Activated CD8-positive, alpha-beta T cell treated with anti-CD3 and anti-CD28 coated beads, Interleukin-2, amount 10 ng/mL, durations not matched to agents 7 days and 5 days (primary cell): ENCODE measurements at regions not wholly inside any gene's neighbourhood (a gene's known extent, or its start where the extent isn't known, plus 50 kb on each side); places are given as distances from the start of the nearest gene placed in this dataset.

Experiments
- ATAC-seq: fragments of 150-1000 bp; cut with Tn5 transposase; one replicate; pipeline ENCODE4 v1.10.0; 2021; ENCODE audit warnings: moderate library complexity
- CTCF ChIA-PET: fragments of 350-600 bp; sonication (Branson Sonifier 250); formaldehyde crosslinking; loops from one replicate; lab custom pipeline; 2021; ENCODE audit warnings: antibody characterized with exemption; lab: Charles Lee
- POLR2A ChIA-PET: fragments of 350-600 bp; sonication (Branson Sonifier 250); formaldehyde crosslinking; loops from one replicate; lab custom pipeline; 2021; ENCODE audit warnings: antibody characterized with exemption; lab: Charles Lee
- DNase-seq: peaks from one replicate; pipeline ENCODE4 v3.0.0-alpha.2; 2020
- H3K27ac Mint-ChIP-seq: one replicate; pipeline ENCODE4 v1.8.0; 2021; ENCODE audit warnings: mild to moderate bottlenecking, mixed read lengths
- H3K27me3 Mint-ChIP-seq: one replicate; pipeline ENCODE4 v1.8.0; 2021; ENCODE audit warnings: low read depth, mixed read lengths
- H3K36me3 Mint-ChIP-seq: one replicate; pipeline ENCODE4 v1.8.0; 2021; ENCODE audit warnings: low read depth, mixed read lengths
- H3K4me1 Mint-ChIP-seq: one replicate; pipeline ENCODE4 v1.8.0; 2021; ENCODE audit warnings: low read depth, mixed read lengths
- H3K4me3 Mint-ChIP-seq: one replicate; pipeline ENCODE4 v1.8.0; 2021; ENCODE audit warnings: mild to moderate bottlenecking, mixed read lengths
- H3K9me3 Mint-ChIP-seq: one replicate; pipeline ENCODE4 v1.8.0; 2022; ENCODE audit warnings: mixed read lengths; ENCODE audit not compliant: insufficient read depth

DNA sequence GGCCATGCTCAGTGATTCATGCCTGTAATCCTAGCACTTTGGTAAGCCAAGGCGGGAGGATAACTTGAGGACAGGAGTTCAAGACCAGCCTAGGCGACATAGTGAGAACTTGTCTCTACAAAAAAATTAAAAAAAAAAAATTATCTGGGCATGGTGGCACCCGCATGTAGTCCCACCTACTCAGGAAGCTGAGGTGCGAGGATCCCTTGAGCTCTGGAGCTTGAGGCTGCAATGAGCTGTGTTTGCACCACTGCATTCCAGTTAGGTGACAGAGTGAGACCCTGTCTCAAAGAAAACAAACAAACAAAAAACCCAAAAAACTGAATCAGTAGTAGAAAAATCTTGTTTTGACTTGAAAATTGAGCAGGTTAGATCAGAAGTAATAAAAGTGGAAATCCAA, 67.1 kb upstream of the IPO9 start:
- peaks cover 16% of the 10 kb centered on the region for H3K27me3 Mint-ChIP-seq
- no peaks in the 10 kb centered on the region for H3K9me3 Mint-ChIP-seq
- H3K4me3 Mint-ChIP-seq, result no peak overlapping the region
- CTCF ChIA-PET, result interaction anchor here (1.3 kb wide), 1 partner anchor 31 kb away, joined by 4 read pairs; no protein-coding TSS in a partner anchor
- no peak overlapping the region for H3K27ac Mint-ChIP-seq
- H3K36me3 Mint-ChIP-seq, result no peaks in the 10 kb centered on the region
- DNase-seq, result no peak
- no peak for ATAC-seq
- peaks cover 3% of the 10 kb centered on the region for H3K4me1 Mint-ChIP-seq
- POLR2A ChIA-PET, result no interaction called here

- H3K4me1 Mint-ChIP-seq, result no peaks in the 10 kb centered on the region
- ATAC-seq (no peak), DNase-seq (no peak)
- H3K36me3 Mint-ChIP-seq, result no peaks in the 10 kb centered on the region
- H3K4me3 Mint-ChIP-seq, result no peak overlapping the region
- H3K27ac Mint-ChIP-seq, result no peak overlapping the region
- POLR2A ChIA-PET, result no interaction called here
- peaks cover 11% of the 10 kb centered on the region for H3K27me3 Mint-ChIP-seq
- CTCF ChIA-PET, result no interaction called here
- no peaks in the 10 kb centered on the region for H3K9me3 Mint-ChIP-seq
These were observed 66.6 kb upstream of the IPO9 start for GRCh38 chr1:201762381-201762780.

DNA sequence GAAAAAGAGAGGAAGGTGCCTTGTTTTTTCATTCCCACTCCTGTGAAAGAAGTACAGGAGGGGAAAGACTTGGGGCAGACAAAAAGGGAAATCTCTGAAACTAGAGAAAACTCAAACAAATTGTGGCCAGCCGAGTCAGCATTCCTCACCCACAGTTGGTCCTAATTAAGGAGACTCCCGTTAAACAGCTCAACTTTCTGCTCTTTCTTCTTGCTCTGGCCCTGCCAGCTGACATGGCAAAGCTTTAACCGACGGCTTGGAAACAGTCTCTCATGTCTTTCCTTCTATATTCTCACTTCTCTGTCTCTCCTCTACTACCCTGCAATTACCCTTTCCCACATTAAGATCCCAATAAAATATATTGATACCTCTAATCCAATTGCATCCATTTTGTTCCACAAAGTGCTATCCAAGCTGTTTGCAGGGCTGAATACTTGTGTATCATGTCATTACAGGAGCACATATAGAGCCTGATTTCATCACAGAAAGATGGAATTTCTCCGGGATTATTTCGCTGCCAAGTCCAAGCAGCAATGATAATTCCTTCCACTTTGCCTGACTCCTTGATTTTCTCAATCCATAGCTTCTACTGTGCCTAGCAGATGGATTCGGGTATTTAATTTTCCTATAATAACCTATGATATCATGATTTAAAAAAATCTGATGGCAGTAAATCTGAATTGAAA, 65.4 kb upstream of the IPO9 start:
- no peak for DNase-seq
- Mint-ChIP-seq H3K9me3 (no peaks in the 10 kb centered on the region), H3K27me3 (peaks cover 8% of the 10 kb centered on the region), H3K36me3 (no peaks in the 10 kb centered on the region), H3K4me3 (no peak overlapping the region), H3K4me1 (no peaks in the 10 kb centered on the region), H3K27ac (no peak overlapping the region)
- ChIA-PET CTCF (interaction anchor here (0.8 to 1.1 kb wide), 4 partner anchors 11 to 55 kb away, joined by 3 to 4 read pairs (median 3); no protein-coding TSS in a partner anchor), POLR2A (no interaction called here)
- no peak for ATAC-seq

DNA sequence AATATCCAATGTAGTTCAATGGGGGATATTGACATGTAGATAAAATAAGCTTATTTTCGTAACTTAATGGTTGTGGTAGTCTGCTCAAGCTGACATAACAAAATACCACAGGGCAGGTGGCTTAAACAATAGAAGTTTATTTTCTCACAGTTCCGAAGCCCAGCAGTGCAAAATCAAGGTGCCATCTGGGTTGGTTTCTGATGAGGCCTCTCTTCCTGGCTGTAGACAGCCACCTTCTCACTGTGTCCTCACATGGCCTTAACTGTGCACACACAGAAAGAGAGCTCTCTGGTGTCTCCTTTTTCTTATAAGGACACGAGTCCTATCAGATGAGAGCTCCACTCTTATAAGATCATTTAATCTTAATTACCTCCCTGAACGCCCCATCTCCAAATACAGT, 64.8 kb upstream of the IPO9 start:
- Mint-ChIP-seq H3K4me1 (no peaks in the 10 kb centered on the region), H3K27ac (no peak overlapping the region), H3K4me3 (no peak overlapping the region), H3K27me3 (peaks cover 6% of the 10 kb centered on the region), H3K9me3 (no peaks in the 10 kb centered on the region), H3K36me3 (no peaks in the 10 kb centered on the region)
- ChIA-PET CTCF (interaction anchor here (0.8 to 1.1 kb wide), 3 partner anchors 12 to 55 kb away, joined by 3 to 4 read pairs (median 3); no protein-coding TSS in a partner anchor), POLR2A (no interaction called here)
- DNase-seq (no peak), ATAC-seq (no peak)

- Mint-ChIP-seq H3K4me3 (no peak overlapping the region), H3K27me3 (peaks cover 6% of the 10 kb centered on the region), H3K36me3 (no peaks in the 10 kb centered on the region), H3K4me1 (no peaks in the 10 kb centered on the region), H3K27ac (no peak overlapping the region), H3K9me3 (no peaks in the 10 kb centered on the region)
- DNase-seq, result no peak
- POLR2A ChIA-PET, result no interaction called here
- CTCF ChIA-PET, result interaction anchor here (1.0 kb wide), 1 partner anchor 27 kb away, joined by 3 read pairs; no protein-coding TSS in a partner anchor
- ATAC-seq, result no peak
These were observed 64.4 kb upstream of the IPO9 start for GRCh38 chr1:201764579-201764978.

GRCh38 chr1:201766131-201766866, 62.7 kb upstream of the IPO9 start:
- Mint-ChIP-seq H3K4me3 (no peak overlapping the region), H3K27me3 (peaks cover 6% of the 10 kb centered on the region), H3K36me3 (no peaks in the 10 kb centered on the region), H3K4me1 (no peaks in the 10 kb centered on the region), H3K9me3 (peaks cover under 1% of the 10 kb centered on the region), H3K27ac (no peak overlapping the region)
- CTCF ChIA-PET, result interaction anchor here (1.0 kb wide), 1 partner anchor 28 kb away, joined by 4 read pairs; no protein-coding TSS in a partner anchor
- DNase-seq, result no peak
- POLR2A ChIA-PET, result no interaction called here
- ATAC-seq, result no peak

DNA sequence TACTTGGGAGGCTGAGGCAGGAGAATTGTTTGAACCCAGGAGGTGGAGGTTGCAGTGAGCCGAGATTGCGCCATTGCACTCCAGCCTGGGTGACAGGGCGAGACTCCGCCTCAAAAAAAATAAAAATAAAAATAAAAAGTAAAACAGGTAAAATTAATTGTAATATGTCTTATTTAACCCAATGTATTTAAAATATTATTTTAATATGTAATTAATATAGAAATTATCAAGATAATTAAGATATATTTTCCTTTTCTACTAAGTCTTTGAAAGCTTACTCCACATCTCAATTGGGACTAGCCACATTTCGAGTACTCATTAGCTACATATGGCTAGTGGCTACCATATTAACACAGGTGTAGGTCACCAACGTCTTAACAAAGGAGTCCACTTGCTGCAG, 61.6 kb upstream of the IPO9 start:
- no peaks in the 10 kb centered on the region for H3K4me1 Mint-ChIP-seq
- no peak overlapping the region for H3K27ac Mint-ChIP-seq
- H3K4me3 Mint-ChIP-seq, result no peak overlapping the region
- no peaks in the 10 kb centered on the region for H3K36me3 Mint-ChIP-seq
- ChIA-PET POLR2A (no interaction called here), CTCF (no interaction called here)
- H3K9me3 Mint-ChIP-seq, result peaks cover 10% of the 10 kb centered on the region
- H3K27me3 Mint-ChIP-seq, result peaks cover 6% of the 10 kb centered on the region
- no peak for ATAC-seq
- no peak for DNase-seq

- POLR2A ChIA-PET, result no interaction called here
- Mint-ChIP-seq H3K9me3 (peaks cover 10% of the 10 kb centered on the region), H3K27ac (no peak overlapping the region), H3K27me3 (peaks cover 4% of the 10 kb centered on the region), H3K4me1 (no peaks in the 10 kb centered on the region), H3K4me3 (no peak overlapping the region), H3K36me3 (no peaks in the 10 kb centered on the region)
- DNase-seq (no peak), ATAC-seq (no peak)
- CTCF ChIA-PET, result interaction anchor here (0.8 to 1.8 kb wide), 2 partner anchors 24 to 26 kb away, joined by 3 to 4 read pairs; no protein-coding TSS in a partner anchor
These were observed 59.9 kb upstream of the IPO9 start for GRCh38 chr1:201769072-201769471.

DNA sequence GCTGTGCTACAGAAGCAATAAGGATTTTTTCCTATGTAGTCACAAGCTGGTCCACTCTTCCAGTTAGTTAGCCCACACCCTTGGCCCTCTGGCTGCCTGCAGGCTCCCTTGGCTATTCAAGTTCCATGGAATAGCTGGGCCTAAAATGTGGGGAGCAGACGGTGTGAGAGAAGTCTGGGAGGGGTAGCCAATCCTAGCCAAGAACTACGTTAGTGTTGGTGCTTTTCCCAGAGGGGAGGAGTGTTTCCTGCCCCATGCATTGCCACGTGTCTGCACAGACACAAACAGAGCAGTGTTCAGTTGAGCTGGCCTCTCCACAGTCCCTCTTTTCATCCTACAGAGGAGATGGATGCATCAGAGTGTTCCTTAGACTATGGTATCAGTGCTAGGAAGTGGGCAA, 59.0 kb upstream of the IPO9 start:
- H3K27ac Mint-ChIP-seq, result no peak overlapping the region
- peaks cover 10% of the 10 kb centered on the region for H3K9me3 Mint-ChIP-seq
- H3K4me1 Mint-ChIP-seq, result no peaks in the 10 kb centered on the region
- DNase-seq, result no peak
- POLR2A ChIA-PET, result no interaction called here
- CTCF ChIA-PET, result no interaction called here
- no peak overlapping the region for H3K4me3 Mint-ChIP-seq
- H3K36me3 Mint-ChIP-seq, result no peaks in the 10 kb centered on the region
- H3K27me3 Mint-ChIP-seq, result peaks cover 2% of the 10 kb centered on the region
- ATAC-seq, result no peak

- no peaks in the 10 kb centered on the region for H3K36me3 Mint-ChIP-seq
- POLR2A ChIA-PET, result no interaction called here
- DNase-seq (no peak), ATAC-seq (no peak)
- H3K9me3 Mint-ChIP-seq, result peaks cover 10% of the 10 kb centered on the region
- CTCF ChIA-PET, result interaction anchor here (1.7 kb wide), 1 partner anchor 21 kb away, joined by 4 read pairs; no protein-coding TSS in a partner anchor
- no peak overlapping the region for H3K4me3 Mint-ChIP-seq
- no peak overlapping the region for H3K27ac Mint-ChIP-seq
- H3K4me1 Mint-ChIP-seq, result no peaks in the 10 kb centered on the region
- H3K27me3 Mint-ChIP-seq, result peaks cover 6% of the 10 kb centered on the region
These were observed 57.5 kb upstream of the IPO9 start for GRCh38 chr1:201771466-201771865.

DNA sequence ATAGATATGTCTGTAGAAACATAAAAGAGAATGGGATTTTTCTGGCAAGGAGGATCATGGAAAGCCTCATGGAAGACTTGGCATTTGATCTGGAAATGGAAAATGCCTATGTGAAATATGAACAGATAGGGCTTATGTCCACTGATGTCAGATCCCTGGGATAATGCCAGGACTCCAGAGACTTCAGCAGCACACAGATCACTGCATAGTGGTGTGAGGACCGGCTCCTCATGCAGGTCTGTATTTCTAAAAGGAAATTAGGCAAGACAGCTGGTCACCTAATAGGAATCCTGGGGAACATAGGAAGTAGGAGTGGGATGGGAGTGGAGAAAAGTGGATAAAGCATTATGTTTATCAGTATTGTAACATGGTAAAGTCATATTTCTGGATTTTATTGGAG, 56.8 kb upstream of the IPO9 start:
- ChIA-PET CTCF (interaction anchor here (1.7 kb wide), 1 partner anchor 21 kb away, joined by 4 read pairs; no protein-coding TSS in a partner anchor), POLR2A (no interaction called here)
- Mint-ChIP-seq H3K4me1 (no peaks in the 10 kb centered on the region), H3K4me3 (no peak overlapping the region), H3K27me3 (peaks cover 9% of the 10 kb centered on the region), H3K9me3 (peaks cover 10% of the 10 kb centered on the region), H3K27ac (no peak overlapping the region), H3K36me3 (no peaks in the 10 kb centered on the region)
- DNase-seq, result no peak
- no peak for ATAC-seq

DNA sequence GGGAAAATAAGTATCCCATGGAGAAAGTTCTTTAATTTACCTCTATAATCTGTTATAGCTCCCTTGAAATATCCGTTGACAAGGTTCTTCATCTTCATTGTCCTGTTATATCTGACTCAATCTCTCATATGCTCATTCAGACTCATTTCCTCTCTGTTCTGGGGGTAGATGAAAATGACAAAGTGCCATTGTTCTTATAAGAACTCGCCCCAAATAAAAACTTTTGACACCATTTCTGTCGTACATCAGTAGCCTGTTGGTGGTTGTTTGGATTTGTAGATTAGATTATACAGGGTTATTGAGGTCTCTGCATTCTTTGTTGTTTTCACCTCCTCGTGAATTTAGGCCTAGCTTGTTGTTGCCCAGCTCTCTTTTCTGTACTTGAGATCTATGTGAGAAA, 55.2 kb upstream of the IPO9 start:
- ATAC-seq, result no peak
- Mint-ChIP-seq H3K27ac (no peak overlapping the region), H3K9me3 (peaks cover 10% of the 10 kb centered on the region), H3K4me3 (no peak overlapping the region), H3K36me3 (no peaks in the 10 kb centered on the region), H3K27me3 (peaks cover 10% of the 10 kb centered on the region), H3K4me1 (no peaks in the 10 kb centered on the region)
- ChIA-PET CTCF (interaction anchor here (1.2 to 2.7 kb wide), 4 partner anchors 12 to 64 kb away, joined by 4 to 9 read pairs (median 6); no protein-coding TSS in a partner anchor), POLR2A (no interaction called here)
- DNase-seq, result no peak
